ACC112 (cell line): ENCODE measurements at regions not wholly inside any gene's neighbourhood (a gene's known extent, or its start where the extent isn't known, plus 50 kb on each side); places are given as distances from the start of the nearest gene placed in this dataset.

Experiments
- H2AFZ ChIP-seq: fragments of 200-600 bp; sonication (generic); one replicate; pipeline ENCODE4 v1.6.0; 2017; ENCODE audit warnings: antibody characterized with exemption, low read length; ENCODE audit not compliant: unreplicated experiment
- H3K27ac ChIP-seq: fragments of 200-600 bp; sonication (generic); 2 replicates; pipeline ENCODE4 v1.5.1; 2014; ENCODE audit warnings: low read depth, mild to moderate bottlenecking, antibody characterized with exemption, low read length, moderate library complexity
- H3K27me3 ChIP-seq: fragments of 200-600 bp; sonication (generic); 2 replicates; pipeline ENCODE4 v1.6.1; 2014; ENCODE audit warnings: mild to moderate bottlenecking, antibody characterized with exemption, low read length, moderate library complexity, mixed read lengths; ENCODE audit not compliant: insufficient read depth
- H3K36me3 ChIP-seq: fragments of 200-600 bp; sonication (generic); 2 replicates; pipeline ENCODE4 v1.6.1; 2016; ENCODE audit warnings: mild to moderate bottlenecking, antibody characterized with exemption, low read length, moderate library complexity, mixed read lengths; ENCODE audit not compliant: insufficient read depth
- H3K4me1 ChIP-seq: fragments of 200-600 bp; sonication (generic); one replicate; pipeline ENCODE4 v1.6.1; 2016; ENCODE audit warnings: low read length, mixed read lengths; ENCODE audit not compliant: insufficient read depth, unreplicated experiment, control insufficient read depth
- H3K4me3 ChIP-seq: fragments of 200-600 bp; sonication (generic); 2 replicates; pipeline ENCODE4 v1.5.1; 2014; ENCODE audit warnings: mild to moderate bottlenecking, low read depth, low read length
- H3K79me2 ChIP-seq: fragments of 200-600 bp; sonication (generic); one replicate; pipeline ENCODE4 v1.6.0; 2016; ENCODE audit warnings: low read length; ENCODE audit not compliant: control insufficient read depth, unreplicated experiment, insufficient read depth

DNA sequence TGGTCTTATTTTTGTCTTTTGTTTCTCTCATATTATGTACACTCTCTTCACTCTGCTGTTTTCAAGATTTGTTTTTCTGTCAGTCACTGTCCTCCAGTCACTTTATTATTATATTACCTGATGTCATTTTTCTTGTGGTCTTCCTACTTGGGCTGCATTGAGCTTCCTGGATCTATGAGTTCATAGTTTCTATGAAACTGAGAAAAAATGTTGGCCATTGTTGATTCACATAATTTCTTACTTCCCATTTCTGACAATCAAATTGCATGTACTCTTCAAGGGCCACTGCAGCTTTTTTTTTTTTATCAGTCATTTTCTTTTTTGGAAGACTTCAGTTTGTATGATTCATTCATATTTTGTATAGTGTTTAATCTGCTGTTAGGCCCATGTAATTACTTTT, 1180.6 kb upstream of the GBE1 start:
- no peaks in the 10 kb centered on the region for H3K27me3 ChIP-seq
- no peak overlapping the region for H3K27ac ChIP-seq
- no peaks in the 10 kb centered on the region for H3K79me2 ChIP-seq
- H3K4me3 ChIP-seq, result no peak overlapping the region
- H2AFZ ChIP-seq, result no peak overlapping the region
- no peaks in the 10 kb centered on the region for H3K36me3 ChIP-seq
- no peaks in the 10 kb centered on the region for H3K4me1 ChIP-seq

DNA sequence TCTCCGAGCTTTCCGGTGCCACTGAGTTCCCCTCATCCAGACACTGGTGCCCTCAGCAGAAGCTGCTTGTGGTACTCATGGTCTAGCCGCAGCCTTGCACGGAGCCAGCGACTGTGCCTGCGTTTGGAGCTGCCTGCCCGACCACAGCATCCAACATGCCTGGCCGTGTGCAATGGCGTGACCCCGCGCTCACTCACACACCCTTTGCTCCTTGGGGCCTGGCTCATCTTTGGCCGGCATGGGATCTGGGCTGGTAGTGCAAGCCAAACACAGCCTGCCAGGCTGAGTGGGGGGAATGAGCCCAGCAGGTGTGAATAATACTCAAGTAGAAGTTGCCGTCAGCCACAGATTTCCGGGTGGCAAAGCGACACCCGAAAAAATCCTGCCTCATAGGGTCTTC, 1178.7 kb upstream of the GBE1 start:
- no peaks in the 10 kb centered on the region for H3K36me3 ChIP-seq

DNA sequence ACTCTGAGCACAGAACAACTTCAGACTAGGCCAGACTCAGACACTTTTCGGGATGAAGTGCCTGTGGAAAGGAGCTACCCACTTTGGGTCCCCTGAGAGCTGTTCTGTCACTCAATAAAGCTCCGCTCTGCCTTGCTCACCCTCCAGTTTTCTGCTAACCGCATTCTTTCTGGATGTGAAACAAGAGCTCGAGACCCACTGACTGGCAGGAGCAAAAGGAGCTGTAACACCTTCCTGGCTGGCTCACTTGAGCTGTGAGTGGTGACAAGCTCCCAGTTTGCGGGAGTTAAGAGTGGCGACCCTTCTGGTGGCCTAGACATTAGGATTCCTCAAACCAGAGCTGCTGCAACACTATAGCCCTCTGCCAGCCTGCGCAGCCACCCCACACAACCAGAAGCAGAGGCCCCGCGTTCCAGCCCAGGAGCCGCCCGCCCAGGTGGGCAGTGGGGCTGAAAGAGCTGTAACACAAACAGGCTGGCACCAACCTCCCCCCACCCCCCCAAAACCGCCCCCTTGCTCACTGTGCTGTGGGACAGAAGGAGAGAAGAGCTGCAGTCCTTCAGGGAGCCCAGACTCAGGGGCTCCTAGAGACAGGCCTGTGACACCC, 1178.1 kb upstream of the GBE1 start:
- no peaks in the 10 kb centered on the region for H3K27me3 ChIP-seq
- H3K27ac ChIP-seq, result no peak overlapping the region
- H3K4me1 ChIP-seq, result no peaks in the 10 kb centered on the region
- H3K4me3 ChIP-seq, result no peak overlapping the region
- no peaks in the 10 kb centered on the region for H3K79me2 ChIP-seq
- H2AFZ ChIP-seq, result no peak overlapping the region
- H3K36me3 ChIP-seq, result no peaks in the 10 kb centered on the region

More for the DNA sequence above, 1178.7 kb upstream of the GBE1 start:
- no peaks in the 10 kb centered on the region for H3K79me2 ChIP-seq
- H3K27me3 ChIP-seq, result no peaks in the 10 kb centered on the region
- no peak overlapping the region for H3K4me3 ChIP-seq
- H3K4me1 ChIP-seq, result no peaks in the 10 kb centered on the region
- no peak overlapping the region for H3K27ac ChIP-seq
- no peak overlapping the region for H2AFZ ChIP-seq

DNA sequence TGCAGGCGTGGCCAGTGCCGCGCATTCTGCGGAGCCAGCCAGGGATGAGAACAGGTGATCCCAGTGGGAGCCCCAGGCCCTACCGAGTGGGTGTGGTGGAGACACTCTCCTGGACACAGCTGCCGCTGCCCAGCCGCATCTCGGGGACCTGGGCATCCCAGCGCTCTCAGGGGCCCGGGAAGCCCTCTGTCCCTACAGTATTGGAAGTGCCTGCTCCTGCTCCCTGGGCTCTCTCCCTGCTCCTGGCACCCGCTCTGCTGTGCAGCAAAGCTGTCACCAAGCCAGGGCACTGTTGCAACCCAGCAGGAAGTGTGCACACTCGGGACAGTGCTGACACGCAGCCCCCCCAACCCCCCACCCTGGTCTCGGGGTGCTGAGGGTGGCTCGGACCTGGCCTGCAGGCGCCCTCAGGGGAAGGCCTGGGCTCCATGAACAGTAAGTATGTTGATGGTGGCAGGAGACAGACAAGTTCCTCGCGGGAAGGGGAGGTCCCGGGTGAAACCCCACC, 1177.4 kb upstream of the GBE1 start:
- no peak overlapping the region for H2AFZ ChIP-seq
- no peak overlapping the region for H3K4me3 ChIP-seq
- no peaks in the 10 kb centered on the region for H3K36me3 ChIP-seq
- H3K27me3 ChIP-seq, result no peaks in the 10 kb centered on the region
- no peaks in the 10 kb centered on the region for H3K79me2 ChIP-seq
- no peak overlapping the region for H3K27ac ChIP-seq
- no peaks in the 10 kb centered on the region for H3K4me1 ChIP-seq

DNA sequence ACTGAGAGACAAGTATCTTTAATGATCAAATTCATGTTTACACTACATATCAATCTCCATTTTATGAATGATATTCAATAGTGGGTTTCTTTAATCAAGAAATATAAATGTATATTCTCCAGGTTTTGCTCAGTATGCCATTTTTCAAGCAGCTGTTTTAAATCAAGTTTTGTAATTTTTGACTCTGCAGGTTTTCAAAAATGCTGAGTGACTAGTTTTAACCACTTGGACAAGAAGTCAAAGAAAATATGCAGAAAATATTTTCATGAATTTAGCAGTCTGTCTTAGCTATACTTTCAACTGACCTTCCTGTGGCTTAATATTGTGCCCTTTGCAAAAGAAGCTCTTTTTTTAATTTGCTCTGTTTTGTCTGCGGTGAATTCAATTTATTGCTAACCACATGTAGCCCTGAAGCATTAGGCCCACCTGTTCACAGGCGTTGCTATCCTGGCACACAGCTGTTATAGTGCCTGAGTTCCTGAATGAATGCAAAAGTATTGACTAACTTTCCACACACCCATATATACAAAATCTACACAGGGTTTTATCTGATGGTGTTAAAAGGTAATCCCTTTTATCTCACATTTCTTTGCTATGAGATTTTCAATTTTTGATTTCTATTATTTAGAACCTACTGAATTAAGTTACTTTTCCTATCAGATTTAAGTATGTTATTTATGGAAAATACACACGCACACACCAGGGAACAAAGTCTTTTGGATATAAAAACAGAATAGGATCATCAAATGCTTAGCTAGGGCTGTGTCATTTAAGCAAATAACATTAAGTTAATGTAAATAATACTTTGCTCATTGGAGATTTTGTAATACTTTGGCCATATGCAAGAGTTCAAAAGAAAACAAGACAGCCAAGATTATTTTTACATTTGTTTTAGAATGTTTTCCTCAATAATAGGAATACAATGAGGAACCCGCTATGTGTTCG, 1166.1 kb upstream of the GBE1 start:
- H3K27ac ChIP-seq, result no peak overlapping the region

DNA sequence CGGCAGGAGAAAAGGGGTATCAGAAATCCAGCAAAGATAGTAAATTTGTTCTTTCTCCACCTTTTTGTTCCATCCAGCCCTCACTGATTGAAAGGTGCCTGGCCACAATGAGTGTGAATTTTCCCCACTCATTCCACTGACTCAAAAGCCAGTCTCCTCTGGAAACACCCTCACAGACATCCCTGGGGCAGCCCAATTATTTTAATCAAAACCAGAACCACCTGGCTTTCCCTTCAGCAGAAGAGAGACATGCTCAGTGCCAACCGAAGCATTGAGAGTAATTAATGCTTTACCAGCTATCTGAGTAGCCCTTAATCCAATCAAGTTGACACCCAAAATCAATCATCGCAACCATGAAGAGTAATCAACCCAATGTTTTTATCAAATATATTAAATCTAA, 1129.6 kb upstream of the GBE1 start:
- Histone ChIP-seq H3K79me2 (no peaks in the 10 kb centered on the region), H3K27ac (no peak overlapping the region), H3K27me3 (no peaks in the 10 kb centered on the region), H3K4me1 (no peaks in the 10 kb centered on the region), H3K4me3 (no peak overlapping the region), H2AFZ (no peak overlapping the region), H3K36me3 (no peaks in the 10 kb centered on the region)

More for the DNA sequence above, 1166.1 kb upstream of the GBE1 start:
- Histone ChIP-seq H3K79me2 (no peaks in the 10 kb centered on the region), H3K27me3 (no peaks in the 10 kb centered on the region), H2AFZ (no peak overlapping the region), H3K36me3 (no peaks in the 10 kb centered on the region), H3K4me3 (no peak overlapping the region), H3K4me1 (no peaks in the 10 kb centered on the region)

DNA sequence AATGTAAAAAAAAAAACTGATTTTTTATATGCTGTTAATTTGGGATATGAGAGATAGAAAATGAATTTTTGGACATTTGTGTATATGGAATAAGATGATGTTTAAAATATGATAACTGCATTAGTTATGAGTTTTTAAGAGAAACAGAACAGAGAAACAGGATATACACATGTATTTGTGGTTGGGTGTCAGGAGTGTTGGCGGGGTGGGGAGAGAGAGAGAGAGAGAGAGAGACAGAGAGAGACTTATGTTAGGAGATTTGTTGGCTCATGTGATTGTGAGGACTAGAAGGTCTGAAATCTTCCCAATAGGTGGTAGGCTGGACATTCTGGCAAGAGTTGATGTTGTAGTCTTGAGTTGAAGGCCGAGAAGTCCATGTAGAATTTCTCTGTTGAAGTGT, 1121.6 kb upstream of the GBE1 start:
- Histone ChIP-seq H3K4me3 (no peak overlapping the region), H3K4me1 (no peaks in the 10 kb centered on the region), H3K27ac (no peak overlapping the region), H3K36me3 (no peaks in the 10 kb centered on the region), H3K79me2 (no peaks in the 10 kb centered on the region), H3K27me3 (no peaks in the 10 kb centered on the region), H2AFZ (no peak overlapping the region)

DNA sequence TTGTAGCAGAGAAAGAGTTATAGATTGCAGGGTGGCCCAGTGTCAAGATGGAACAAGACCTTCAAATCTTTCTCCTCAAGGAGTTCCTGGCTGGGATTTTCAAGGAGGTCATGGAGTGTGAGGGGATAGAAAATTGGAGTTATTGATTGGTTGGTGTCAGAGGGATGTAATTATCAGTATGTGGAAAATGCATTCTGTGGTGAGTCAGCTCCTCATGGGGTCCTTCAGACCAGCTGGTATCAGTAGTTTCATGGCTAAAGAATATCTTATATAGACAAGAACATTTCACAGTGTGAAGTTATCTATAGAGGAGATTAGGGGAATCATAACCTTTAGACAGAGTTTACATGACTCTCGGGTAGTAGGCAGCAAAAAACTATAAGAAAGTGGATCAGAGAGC, 1114.0 kb upstream of the GBE1 start:
- H2AFZ ChIP-seq, result no peak overlapping the region
- no peak overlapping the region for H3K27ac ChIP-seq
- H3K27me3 ChIP-seq, result no peaks in the 10 kb centered on the region
- no peak overlapping the region for H3K4me3 ChIP-seq
- no peaks in the 10 kb centered on the region for H3K36me3 ChIP-seq
- H3K4me1 ChIP-seq, result no peaks in the 10 kb centered on the region
- H3K79me2 ChIP-seq, result no peaks in the 10 kb centered on the region

DNA sequence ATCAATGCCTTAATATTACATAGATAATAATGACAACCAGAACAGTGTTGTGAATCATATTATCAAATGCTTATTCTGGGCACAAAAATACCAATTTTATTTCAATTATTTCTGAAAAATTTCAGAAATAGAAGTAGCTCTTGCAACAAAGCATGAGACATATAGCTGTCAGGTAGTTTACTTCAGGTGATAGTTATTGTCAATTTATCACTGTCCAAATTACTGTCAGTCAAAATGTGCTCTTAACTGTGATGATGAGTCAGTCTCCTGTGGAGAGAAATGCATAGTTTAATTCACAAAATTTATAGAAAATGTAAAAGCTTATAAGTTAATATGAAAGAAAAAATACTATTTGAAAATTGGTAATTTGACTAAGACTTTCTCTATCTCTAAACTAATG, 1078.4 kb upstream of the GBE1 start:
- H3K27ac ChIP-seq, result no peak overlapping the region
- H3K4me1 ChIP-seq, result no peaks in the 10 kb centered on the region
- no peaks in the 10 kb centered on the region for H3K79me2 ChIP-seq
- no peak overlapping the region for H3K4me3 ChIP-seq
- H2AFZ ChIP-seq, result no peak overlapping the region
- H3K36me3 ChIP-seq, result no peaks in the 10 kb centered on the region
- no peaks in the 10 kb centered on the region for H3K27me3 ChIP-seq

DNA sequence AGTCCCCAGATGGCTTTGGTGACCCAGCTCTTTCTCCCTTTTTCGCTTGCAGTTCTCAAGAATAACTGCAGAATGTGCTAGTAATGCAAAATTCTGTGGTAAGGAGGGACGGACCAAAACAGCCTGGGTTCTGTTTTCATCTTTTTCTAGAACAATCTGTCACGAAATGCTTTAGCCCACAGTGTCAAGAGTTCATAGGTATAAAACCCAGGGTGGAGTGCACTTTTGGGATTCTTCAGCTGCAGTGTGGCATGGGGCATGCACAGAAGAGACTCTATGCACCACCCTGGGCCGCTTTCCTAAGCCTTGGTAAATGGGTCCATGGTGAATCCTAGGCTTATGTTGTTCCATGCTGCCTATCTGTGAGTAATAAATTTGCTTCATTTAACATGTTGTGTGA, 1072.7 kb upstream of the GBE1 start:
- no peaks in the 10 kb centered on the region for H3K36me3 ChIP-seq
- no peak overlapping the region for H3K4me3 ChIP-seq
- H3K27ac ChIP-seq, result no peak overlapping the region
- no peaks in the 10 kb centered on the region for H3K79me2 ChIP-seq
- H3K4me1 ChIP-seq, result no peaks in the 10 kb centered on the region
- H2AFZ ChIP-seq, result no peak overlapping the region
- no peaks in the 10 kb centered on the region for H3K27me3 ChIP-seq

DNA sequence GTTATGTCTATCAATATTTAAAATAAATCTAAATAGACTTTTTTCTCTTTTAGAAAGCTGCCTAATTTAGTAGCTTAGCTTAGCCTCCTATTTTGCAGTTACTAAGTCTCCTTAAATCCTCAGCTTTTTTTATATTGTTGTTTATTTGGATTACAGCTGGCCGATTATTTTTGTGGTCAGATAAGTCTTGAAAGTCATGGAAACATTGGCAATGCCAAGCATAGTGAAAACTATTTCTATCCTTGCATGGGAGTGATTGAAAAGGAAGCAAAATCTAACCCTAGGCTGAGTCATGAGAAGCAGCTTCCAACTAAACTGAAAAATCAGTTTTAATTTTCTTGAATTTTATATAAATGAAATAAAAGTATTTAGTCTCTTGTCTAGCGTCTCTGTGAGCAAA, 1063.0 kb upstream of the GBE1 start:
- H3K4me3 ChIP-seq, result no peak overlapping the region
- H3K79me2 ChIP-seq, result no peaks in the 10 kb centered on the region
- no peak overlapping the region for H3K27ac ChIP-seq
- H3K4me1 ChIP-seq, result no peaks in the 10 kb centered on the region
- H2AFZ ChIP-seq, result no peak overlapping the region
- H3K36me3 ChIP-seq, result no peaks in the 10 kb centered on the region
- H3K27me3 ChIP-seq, result no peaks in the 10 kb centered on the region
